WI38 (cell line): ENCODE measurements at regions not wholly inside any gene's neighbourhood (a gene's known extent, or its start where the extent isn't known, plus 50 kb on each side); places are given as distances from the start of the nearest gene placed in this dataset.
"Not testable (repeated sequence)": the region's sequence is repeated elsewhere in the genome, so short reads cannot be mapped to it uniquely, and the experiment has no call there.

ENCODE experiments used
- H3K4me3 ChIP-seq: 2 replicates; pipeline ENCODE4 v1.5.1; 2011; ENCODE audit warnings: low read depth, mild to moderate bottlenecking, control low read depth, low read length
- CTCF ChIP-seq: IDR thresholded peaks from 2 replicates; pipeline ENCODE4 v1.5.1; 2012; ENCODE audit warnings: low read depth, mild to moderate bottlenecking, control low read depth, low read length

GRCh38 chr9:18317896-18318295 is 156.1 kb upstream of the ADAMTSL1 start:
- no peak for TF ChIP-seq CTCF
- no peak overlapping the region for H3K4me3 ChIP-seq

GRCh38 chr9:18319918-18320445 is 154.0 kb upstream of the ADAMTSL1 start:
- H3K4me3 ChIP-seq = no peak overlapping the region
- no peak for TF ChIP-seq CTCF

- no peak overlapping the region for H3K4me3 ChIP-seq
- TF ChIP-seq CTCF = no peak
These were observed 148.8 kb upstream of the ADAMTSL1 start for GRCh38 chr9:18324928-18325745.

- H3K4me3 ChIP-seq = not testable (repeated sequence)
These were observed 148.3 kb upstream of the ADAMTSL1 start for GRCh38 chr9:18325746-18326011.

GRCh38 chr9:18327121-18327520 is 146.8 kb upstream of the ADAMTSL1 start:
- TF ChIP-seq CTCF = no peak
- no peak overlapping the region for H3K4me3 ChIP-seq

GRCh38 chr9:18330401-18331309 is 143.3 kb upstream of the ADAMTSL1 start:
- H3K4me3 ChIP-seq = no peak overlapping the region
- no peak for TF ChIP-seq CTCF

- H3K4me3 ChIP-seq = no peak overlapping the region
- no peak for TF ChIP-seq CTCF
These were observed 142.7 kb upstream of the ADAMTSL1 start for GRCh38 chr9:18331310-18331684.
